Muscle layer of colon (tissue), 2 donors: ENCODE measurements at regions not wholly inside any gene's neighbourhood (a gene's known extent, or its start where the extent isn't known, plus 50 kb on each side); places are given as distances from the start of the nearest gene placed in this dataset.
"Not testable (repeated sequence)": the region's sequence is repeated elsewhere in the genome, so short reads cannot be mapped to it uniquely, and the experiment has no call there.

Source experiments
- H3K27ac ChIP-seq: one replicate; pipeline ENCODE4 v1.7.0; 2013; ENCODE audit warnings: low read depth, mild to moderate bottlenecking, low read length, moderate library complexity
- H3K27me3 ChIP-seq, 2 donors: one replicate each; pipeline ENCODE4 v1.7.0; 2013; ENCODE audit warnings: low read length in 2 of 2, mild to moderate bottlenecking in 2 of 2; ENCODE audit not compliant: insufficient read depth in 2 of 2, control insufficient read depth in 1 of 2
- H3K36me3 ChIP-seq: one replicate; pipeline ENCODE4 v1.7.0; 2013; ENCODE audit warnings: mild to moderate bottlenecking, low read length; ENCODE audit not compliant: insufficient read depth
- H3K4me1 ChIP-seq: one replicate; pipeline ENCODE4 v1.7.0; 2013; ENCODE audit warnings: mild to moderate bottlenecking, low read length; ENCODE audit not compliant: insufficient read depth
- H3K4me3 ChIP-seq, 2 donors: one replicate each; pipeline ENCODE4 v1.7.0; 2013; ENCODE audit warnings: low read length in 2 of 2, low read depth in 1 of 2, mild to moderate bottlenecking in 1 of 2, moderate library complexity in 1 of 2
- H3K9ac ChIP-seq: one replicate; pipeline ENCODE4 v1.7.0; 2013; ENCODE audit warnings: low read length
- H3K9me3 ChIP-seq: one replicate; pipeline ENCODE4 v1.7.0; 2013; ENCODE audit warnings: mild to moderate bottlenecking, low read length
- donor health status: abdominal sarcoma.
- donor health status: Adenocarcinoma of cecum.

- Histone ChIP-seq H3K27me3 (no peaks in the 10 kb centered on the region), H3K36me3 (no peaks in the 10 kb centered on the region), H3K4me3 (no peak overlapping the region), H3K9me3 (no peaks in the 10 kb centered on the region), H3K9ac (no peak overlapping the region), H3K27ac (no peak overlapping the region), H3K4me1 (no peaks in the 10 kb centered on the region)
Observed at GRCh38 chr6:160859822-160860221, 131.7 kb upstream of the MAP3K4 start.

DNA sequence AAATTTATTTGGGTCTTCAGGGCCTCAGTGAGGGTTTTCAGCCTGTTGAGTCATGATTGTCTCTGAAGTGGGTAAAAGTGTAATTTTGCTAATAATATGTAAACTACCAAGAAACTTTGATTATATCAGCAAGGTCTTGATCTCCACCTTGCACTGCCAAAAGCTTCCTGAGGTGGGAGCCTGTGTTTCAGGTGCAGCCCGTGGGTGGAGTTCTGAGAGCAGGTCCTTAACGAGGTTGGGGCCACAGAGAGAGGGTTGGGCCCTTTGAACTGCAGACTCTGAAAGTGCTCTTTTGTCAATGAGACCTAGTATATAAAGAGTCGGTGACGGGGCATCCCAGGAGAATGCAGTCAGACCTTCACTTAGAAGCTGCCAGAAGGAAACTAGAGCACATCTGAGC, 129.7 kb upstream of the MAP3K4 start:
- no peaks in the 10 kb centered on the region for H3K9me3 ChIP-seq
- H3K27me3 ChIP-seq: no peaks in the 10 kb centered on the region
- no peaks in the 10 kb centered on the region for H3K4me1 ChIP-seq
- H3K4me3 ChIP-seq: no peak overlapping the region
- H3K36me3 ChIP-seq: no peaks in the 10 kb centered on the region
- H3K27ac ChIP-seq: no peak overlapping the region
- H3K9ac ChIP-seq: no peak overlapping the region

DNA sequence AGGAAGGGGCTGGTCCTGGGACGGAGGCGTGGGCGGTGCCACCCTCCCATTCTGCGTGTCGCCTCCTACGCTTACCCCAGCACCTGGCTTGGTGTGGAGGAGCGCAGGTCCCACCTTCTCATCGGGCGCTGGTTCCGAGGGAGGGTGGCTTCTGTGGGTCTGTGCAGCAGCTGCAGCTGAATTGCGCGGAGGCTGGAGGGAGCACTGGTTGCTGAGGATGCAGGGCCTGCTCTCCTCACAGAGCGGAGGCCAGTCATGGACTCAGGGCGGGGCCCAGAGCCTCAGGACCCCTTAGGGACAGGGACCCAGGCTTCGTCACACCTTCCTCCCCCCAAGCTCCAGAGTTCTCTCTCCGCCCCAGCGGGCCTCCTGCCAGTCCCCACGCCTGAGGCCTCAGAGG, 127.8 kb upstream of the MAP3K4 start:
- Histone ChIP-seq H3K27me3 (no peaks in the 10 kb centered on the region), H3K9ac (no peak overlapping the region), H3K4me1 (no peaks in the 10 kb centered on the region), H3K4me3 (no peak overlapping the region), H3K36me3 (no peaks in the 10 kb centered on the region), H3K9me3 (no peaks in the 10 kb centered on the region), H3K27ac (no peak overlapping the region)

GRCh38 chr6:160871320-160871719, 120.2 kb upstream of the MAP3K4 start:
- no peaks in the 10 kb centered on the region for H3K27me3 ChIP-seq
- H3K36me3 ChIP-seq: no peaks in the 10 kb centered on the region
- H3K9ac ChIP-seq: no peak overlapping the region
- no peaks in the 10 kb centered on the region for H3K4me1 ChIP-seq
- no peaks in the 10 kb centered on the region for H3K9me3 ChIP-seq
- no peak overlapping the region for H3K27ac ChIP-seq
- no peak overlapping the region for H3K4me3 ChIP-seq

DNA sequence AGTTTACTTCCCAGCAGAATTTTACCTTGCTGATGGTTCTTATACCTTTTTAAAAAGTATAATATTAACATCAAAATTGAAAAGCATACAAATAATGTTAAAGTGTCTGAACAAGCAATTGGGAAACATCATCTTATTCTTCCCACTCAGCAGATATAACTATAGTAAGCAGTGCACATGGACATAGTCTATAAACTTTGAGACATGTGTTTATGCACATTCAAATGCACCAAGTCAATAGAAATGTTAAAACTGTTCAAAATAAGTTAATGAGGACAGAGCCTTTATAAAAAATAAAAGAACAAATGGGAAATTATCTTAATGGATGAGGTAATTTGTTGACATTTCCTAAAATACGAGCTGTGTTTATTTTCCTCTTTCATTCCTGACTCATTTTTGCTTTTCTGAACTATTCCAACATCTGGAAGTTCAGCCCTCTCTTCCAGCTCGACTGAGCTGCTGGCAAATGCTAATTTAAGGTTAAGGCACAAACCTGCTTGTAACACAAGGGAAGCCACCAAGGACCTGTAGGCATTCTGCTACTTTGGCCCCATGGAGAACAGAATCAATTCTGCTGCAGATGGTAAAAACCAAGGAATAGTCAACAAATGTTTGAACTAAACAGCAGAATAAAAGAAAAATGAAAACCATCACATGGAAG, 110.3 kb upstream of the MAP3K4 start:
- H3K27ac ChIP-seq: no peak overlapping the region
- H3K4me1 ChIP-seq: no peaks in the 10 kb centered on the region
- H3K9me3 ChIP-seq: no peaks in the 10 kb centered on the region
- no peaks in the 10 kb centered on the region for H3K36me3 ChIP-seq
- no peaks in the 10 kb centered on the region for H3K27me3 ChIP-seq
- no peak overlapping the region for H3K4me3 ChIP-seq
- no peak overlapping the region for H3K9ac ChIP-seq

- no peak overlapping the region for H3K9ac ChIP-seq
- no peaks in the 10 kb centered on the region for H3K4me1 ChIP-seq
Observed at GRCh38 chr6:160882006-160882405, 109.6 kb upstream of the MAP3K4 start.

GRCh38 chr6:160882791-160883279, 108.7 kb upstream of the MAP3K4 start:
- H3K9ac ChIP-seq: no peak overlapping the region
- H3K27me3 ChIP-seq: no peaks in the 10 kb centered on the region
- H3K36me3 ChIP-seq: no peaks in the 10 kb centered on the region
- H3K9me3 ChIP-seq: no peaks in the 10 kb centered on the region
- H3K27ac ChIP-seq: no peak overlapping the region
- no peaks in the 10 kb centered on the region for H3K4me1 ChIP-seq
- no peak overlapping the region for H3K4me3 ChIP-seq

More at GRCh38 chr6:160882006-160882405, 109.6 kb upstream of the MAP3K4 start:
- Histone ChIP-seq H3K27ac (no peak overlapping the region), H3K9me3 (no peaks in the 10 kb centered on the region), H3K36me3 (no peaks in the 10 kb centered on the region), H3K4me3 (no peak overlapping the region), H3K27me3 (no peaks in the 10 kb centered on the region)

GRCh38 chr6:160883560-160883959, 108.0 kb upstream of the MAP3K4 start:
- Histone ChIP-seq H3K9ac (no peak overlapping the region), H3K36me3 (no peaks in the 10 kb centered on the region), H3K27me3 (no peaks in the 10 kb centered on the region), H3K27ac (no peak overlapping the region), H3K4me3 (no peak overlapping the region), H3K4me1 (no peaks in the 10 kb centered on the region), H3K9me3 (no peaks in the 10 kb centered on the region)

DNA sequence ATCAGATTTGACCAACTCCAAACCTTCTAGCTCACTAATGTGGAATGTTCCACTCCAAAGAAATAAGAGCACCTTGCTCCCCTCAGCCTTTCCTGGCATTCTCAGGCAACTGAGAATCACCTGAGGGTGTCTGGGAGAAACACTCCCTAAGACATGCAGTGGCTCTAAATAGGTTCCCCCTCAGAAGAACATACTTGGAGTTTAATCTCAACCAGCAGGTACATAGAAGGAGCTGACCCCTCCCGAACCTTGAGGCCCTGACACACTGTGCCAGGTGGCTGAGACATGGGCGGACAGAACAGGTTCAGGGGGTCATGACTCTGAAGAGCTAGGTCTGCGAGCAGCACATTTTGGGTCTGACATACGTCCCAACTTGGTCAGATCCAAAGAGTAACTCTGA, 107.6 kb upstream of the MAP3K4 start:
- Histone ChIP-seq H3K9me3 (no peaks in the 10 kb centered on the region), H3K9ac (no peak overlapping the region), H3K27ac (no peak overlapping the region), H3K4me3 (no peak overlapping the region), H3K4me1 (no peaks in the 10 kb centered on the region), H3K36me3 (no peaks in the 10 kb centered on the region), H3K27me3 (no peaks in the 10 kb centered on the region)

DNA sequence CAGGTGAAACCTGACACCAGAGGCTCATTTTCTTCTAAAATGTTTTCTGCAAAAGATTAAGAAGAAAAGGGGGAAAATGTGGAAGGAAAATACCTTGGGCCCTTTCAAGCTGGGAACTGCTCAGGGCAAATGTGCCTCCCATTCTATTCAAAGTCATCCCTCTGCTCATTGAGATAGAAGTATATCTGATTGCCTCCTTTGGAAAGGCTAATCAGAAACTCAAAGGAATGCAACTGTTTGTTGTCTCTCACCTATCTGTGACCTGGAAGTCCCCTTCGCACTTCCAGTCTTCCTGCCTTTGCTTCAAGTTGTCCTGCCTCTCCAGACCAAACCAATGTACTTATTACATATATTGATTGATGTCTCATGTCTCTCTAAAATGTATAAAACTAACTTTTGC, 102.4 kb upstream of the MAP3K4 start:
- H3K9me3 ChIP-seq, H3K27ac ChIP-seq, H3K4me3 ChIP-seq, H3K27me3 ChIP-seq, H3K9ac ChIP-seq, H3K4me1 ChIP-seq, H3K36me3 ChIP-seq: not testable (repeated sequence)

DNA sequence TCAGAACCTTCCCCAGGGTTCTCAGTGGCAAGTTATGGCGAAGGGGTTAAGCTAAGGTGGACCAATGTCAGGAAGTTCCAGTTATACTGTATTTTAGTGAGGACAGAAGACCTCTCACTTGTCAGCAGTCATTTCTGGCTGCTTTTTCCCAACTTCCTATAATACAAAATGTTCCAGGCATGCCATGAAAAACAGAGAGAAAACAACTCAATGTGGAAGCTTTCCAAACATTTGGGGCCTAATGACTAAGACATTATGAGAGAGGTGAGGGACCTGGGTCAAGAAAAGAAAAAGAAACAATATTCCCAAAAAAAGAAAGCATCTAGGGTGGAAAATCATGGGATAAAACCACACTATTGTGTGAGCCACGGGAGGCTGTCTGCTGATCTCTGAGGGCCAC, 99.9 kb upstream of the MAP3K4 start:
- Histone ChIP-seq H3K36me3 (no peaks in the 10 kb centered on the region), H3K27ac (no peak overlapping the region), H3K9ac (no peak overlapping the region), H3K9me3 (no peaks in the 10 kb centered on the region), H3K27me3 (no peaks in the 10 kb centered on the region), H3K4me1 (no peaks in the 10 kb centered on the region), H3K4me3 (no peak overlapping the region)

DNA sequence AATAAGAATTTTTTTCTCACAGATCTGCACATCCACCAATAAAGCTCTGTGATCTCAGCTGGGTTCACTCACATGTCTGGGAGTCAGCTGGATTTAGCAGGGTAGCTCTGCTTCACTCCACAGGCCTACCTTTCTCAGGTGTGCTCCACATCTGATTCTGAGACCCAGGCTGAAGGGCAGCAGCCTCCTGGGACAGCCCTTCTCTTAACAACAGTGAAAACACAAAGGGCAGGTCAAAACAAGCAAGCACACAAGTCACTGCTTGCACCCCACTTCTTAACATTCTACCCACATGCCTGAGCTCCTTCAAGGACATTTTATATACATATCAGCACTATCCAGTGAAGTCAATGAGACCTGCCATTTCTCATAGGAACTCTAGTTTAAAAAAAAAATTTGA, 96.0 kb upstream of the MAP3K4 start:
- Histone ChIP-seq H3K27ac (no peak overlapping the region), H3K9me3 (no peaks in the 10 kb centered on the region), H3K4me1 (no peaks in the 10 kb centered on the region), H3K27me3 (no peaks in the 10 kb centered on the region), H3K4me3 (no peak overlapping the region), H3K36me3 (no peaks in the 10 kb centered on the region), H3K9ac (no peak overlapping the region)
